GM12872 (cell line): ENCODE measurements at regions not wholly inside any gene's neighbourhood (a gene's known extent, or its start where the extent isn't known, plus 50 kb on each side); places are given as distances from the start of the nearest gene placed in this dataset.

Experiments
- TF ChIP-seq, protein P1 (sequence below): IDR thresholded peaks from 3 replicates; pipeline ENCODE4 v1.5.1; 2011; ENCODE audit warnings: low read depth, mild to moderate bottlenecking, low read length, moderate library complexity; ENCODE audit not compliant: insufficient read depth

DNA sequence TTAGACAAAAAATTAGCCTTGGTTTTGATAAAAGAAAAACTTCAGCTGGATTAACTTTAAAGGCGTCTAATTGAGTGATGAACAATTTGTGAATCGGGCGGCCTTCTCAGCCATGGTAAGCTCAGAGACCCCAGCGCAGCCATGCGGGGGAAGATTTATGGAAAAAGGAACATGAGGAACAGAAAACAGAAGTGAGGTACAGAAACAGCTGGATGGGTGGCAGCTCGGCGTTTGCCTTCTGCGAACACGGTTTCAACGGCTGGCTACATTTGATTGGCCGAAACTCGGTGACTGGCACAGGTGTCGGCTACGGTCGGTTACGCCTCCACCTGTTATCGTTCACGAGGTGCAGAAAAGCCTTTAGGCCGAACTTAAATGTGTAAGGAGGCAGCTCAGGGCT is 401.4 kb upstream of the FAT1 start:
- TF ChIP-seq, protein P1, sequence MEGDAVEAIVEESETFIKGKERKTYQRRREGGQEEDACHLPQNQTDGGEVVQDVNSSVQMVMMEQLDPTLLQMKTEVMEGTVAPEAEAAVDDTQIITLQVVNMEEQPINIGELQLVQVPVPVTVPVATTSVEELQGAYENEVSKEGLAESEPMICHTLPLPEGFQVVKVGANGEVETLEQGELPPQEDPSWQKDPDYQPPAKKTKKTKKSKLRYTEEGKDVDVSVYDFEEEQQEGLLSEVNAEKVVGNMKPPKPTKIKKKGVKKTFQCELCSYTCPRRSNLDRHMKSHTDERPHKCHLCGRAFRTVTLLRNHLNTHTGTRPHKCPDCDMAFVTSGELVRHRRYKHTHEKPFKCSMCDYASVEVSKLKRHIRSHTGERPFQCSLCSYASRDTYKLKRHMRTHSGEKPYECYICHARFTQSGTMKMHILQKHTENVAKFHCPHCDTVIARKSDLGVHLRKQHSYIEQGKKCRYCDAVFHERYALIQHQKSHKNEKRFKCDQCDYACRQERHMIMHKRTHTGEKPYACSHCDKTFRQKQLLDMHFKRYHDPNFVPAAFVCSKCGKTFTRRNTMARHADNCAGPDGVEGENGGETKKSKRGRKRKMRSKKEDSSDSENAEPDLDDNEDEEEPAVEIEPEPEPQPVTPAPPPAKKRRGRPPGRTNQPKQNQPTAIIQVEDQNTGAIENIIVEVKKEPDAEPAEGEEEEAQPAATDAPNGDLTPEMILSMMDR = no peak

DNA sequence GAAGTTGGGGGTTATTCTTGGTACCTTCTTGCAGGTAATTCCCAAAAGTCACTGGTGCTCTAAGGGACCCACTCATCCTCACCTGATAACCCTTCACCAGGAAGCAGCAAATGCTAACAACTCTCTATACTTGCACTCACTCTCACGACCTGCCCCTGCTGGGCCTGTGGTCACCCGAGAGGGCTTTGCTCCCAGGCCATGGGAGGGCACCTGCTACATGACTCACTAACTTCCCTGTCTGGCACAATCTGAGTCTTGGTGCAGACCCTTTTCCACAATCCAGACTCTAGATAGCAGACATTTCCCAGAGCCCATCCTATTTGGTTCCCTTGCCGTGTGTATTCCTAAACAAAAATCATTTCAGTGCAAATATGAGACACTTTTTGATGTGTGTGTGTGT is 403.8 kb upstream of the FAT1 start:
- TF ChIP-seq, protein P1 = no peak

DNA sequence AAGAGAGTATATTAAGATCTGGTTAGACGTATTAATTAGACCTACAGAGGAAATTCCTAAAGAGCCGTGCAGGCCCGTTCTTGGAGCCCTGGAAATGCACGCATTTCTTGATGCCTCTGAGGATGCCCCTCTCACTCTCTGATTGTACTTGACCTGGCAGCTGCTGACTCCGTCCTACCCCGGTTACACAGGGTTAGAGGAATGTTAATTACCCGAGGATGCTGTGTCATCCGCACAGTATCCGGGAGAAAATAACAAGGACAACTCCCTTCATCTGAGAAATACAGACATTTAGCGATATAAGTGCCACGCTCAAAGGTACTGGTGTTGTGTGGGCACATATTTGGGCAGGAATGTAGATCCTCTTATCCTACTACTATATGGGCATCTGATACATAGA is 404.6 kb upstream of the FAT1 start:
- TF ChIP-seq, protein P1 = no peak

DNA sequence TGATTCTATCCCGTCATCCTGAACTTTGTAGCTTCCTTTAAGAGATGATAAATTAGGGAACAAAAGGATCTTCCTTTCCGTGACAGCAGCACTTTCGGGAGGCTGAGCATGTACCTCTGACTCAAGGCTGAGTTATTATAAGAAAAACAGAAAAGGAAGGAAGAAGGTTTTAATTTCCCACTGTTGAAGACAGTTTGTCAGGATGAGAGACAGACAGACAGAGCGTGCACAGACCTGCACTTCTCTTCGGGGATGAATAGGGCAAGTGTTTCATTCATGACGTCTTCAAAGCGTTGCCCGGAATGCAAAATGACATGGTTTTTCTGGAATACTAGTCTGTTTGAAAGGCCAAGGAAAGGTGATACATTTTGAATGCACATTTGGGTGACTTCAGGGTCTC is 405.3 kb upstream of the FAT1 start:
- TF ChIP-seq, protein P1 = no peak

DNA sequence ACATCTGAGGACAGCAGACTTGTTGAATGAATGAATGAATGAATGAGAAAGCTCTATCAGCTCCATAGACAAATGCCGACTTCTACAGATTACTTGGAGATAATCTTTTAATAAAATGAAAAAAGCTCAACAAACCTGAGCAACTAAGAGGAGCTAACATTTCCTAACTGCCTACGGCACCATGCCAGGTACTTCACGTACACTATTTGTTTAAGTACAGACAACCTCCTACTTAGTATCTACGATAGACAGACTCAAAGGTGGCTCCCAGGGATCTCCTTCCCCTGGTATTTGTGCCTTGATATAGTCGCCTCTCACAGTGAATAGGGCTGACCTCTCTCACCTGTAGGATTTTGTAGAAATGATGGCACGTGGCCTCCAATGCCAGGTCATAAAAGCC is 412.2 kb upstream of the FAT1 start:
- TF ChIP-seq, protein P1 = no peak

DNA sequence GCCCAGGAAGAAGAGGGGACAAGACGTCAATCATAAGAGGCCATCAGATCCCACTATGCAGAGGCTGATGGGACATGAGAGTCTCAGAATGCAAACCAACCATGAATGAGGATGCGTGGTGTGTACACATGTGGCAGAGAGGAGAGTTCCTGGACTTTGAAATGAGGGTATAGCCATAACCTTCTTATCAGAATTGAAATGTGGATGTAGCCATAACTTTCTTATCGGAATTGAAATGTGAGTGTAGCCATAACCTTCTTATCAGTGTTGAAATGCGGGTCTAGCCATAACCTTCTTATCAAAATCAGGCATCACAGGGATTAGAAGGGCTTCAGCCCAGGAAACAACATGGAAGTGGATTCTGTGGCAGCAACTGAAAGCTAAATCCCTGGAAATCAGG is 415.5 kb upstream of the FAT1 start:
- TF ChIP-seq, protein P1 = no peak

DNA sequence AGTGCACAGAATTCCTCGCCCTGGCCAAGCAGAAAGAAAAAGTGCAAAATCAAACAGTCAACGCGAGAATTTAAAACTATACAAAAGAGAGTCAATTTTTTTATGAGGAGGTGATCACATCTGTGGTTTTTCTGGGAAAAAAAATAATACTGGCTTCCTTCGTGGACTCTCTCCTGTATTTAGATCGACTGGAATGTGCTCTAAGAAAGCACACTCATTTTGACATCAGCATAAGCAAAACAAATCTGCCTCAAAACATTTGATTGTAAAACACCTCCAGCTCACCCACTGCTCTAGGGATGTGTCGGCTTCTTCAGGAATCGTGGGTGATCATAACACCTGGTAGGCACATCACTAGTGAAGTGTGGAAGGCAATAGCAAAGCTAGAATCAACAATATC is 417.4 kb upstream of the FAT1 start:
- TF ChIP-seq, protein P1 = no peak
